Cardiac muscle cell (in vitro differentiated cells and primary cell): ENCODE measurements at regions not wholly inside any gene's neighbourhood (a gene's known extent, or its start where the extent isn't known, plus 50 kb on each side); places are given as distances from the start of the nearest gene placed in this dataset.

Experiments used
- DNase-seq, 2 donors: peaks; one replicate each; pipeline versions ENCODE4 v3.0.0 to v3.0.0-alpha.2; 2010 to 2017; ENCODE audit warnings: low read depth in 1 of 2, low spot score in 1 of 2
- H3K27ac ChIP-seq: fragments of 200-600 bp; sonication (generic); 2 replicates; pipeline ENCODE4 v1.5.1; 2016
- H3K27me3 ChIP-seq: fragments of 200-600 bp; sonication (generic); 2 replicates; pipeline ENCODE4 v1.6.0; 2016; ENCODE audit warnings: control low read depth
- H3K36me3 ChIP-seq: fragments of 200-600 bp; sonication (generic); 2 replicates; pipeline ENCODE4 v1.5.1; 2016; ENCODE audit warnings: control low read depth
- H3K4me1 ChIP-seq: fragments of 200-600 bp; sonication (generic); 2 replicates; pipeline ENCODE4 v1.8.1; 2017; ENCODE audit warnings: low read depth, mild to moderate bottlenecking, mixed run types
- H3K4me3 ChIP-seq: fragments of 200-600 bp; sonication (generic); 2 replicates; pipeline ENCODE4 v1.5.1; 2016; ENCODE audit warnings: mild to moderate bottlenecking
- H3K9me3 ChIP-seq: fragments of 200-600 bp; sonication (generic); 2 replicates; pipeline ENCODE4 v1.5.1; 2017; ENCODE audit warnings: low read depth, mild to moderate bottlenecking, control low read depth
- TF ChIP-seq, protein P1 (sequence below): IDR thresholded peaks from 2 replicates; pipeline ENCODE4 v1.5.1; 2012; ENCODE audit warnings: low read depth, mild to moderate bottlenecking, low read length

DNA sequence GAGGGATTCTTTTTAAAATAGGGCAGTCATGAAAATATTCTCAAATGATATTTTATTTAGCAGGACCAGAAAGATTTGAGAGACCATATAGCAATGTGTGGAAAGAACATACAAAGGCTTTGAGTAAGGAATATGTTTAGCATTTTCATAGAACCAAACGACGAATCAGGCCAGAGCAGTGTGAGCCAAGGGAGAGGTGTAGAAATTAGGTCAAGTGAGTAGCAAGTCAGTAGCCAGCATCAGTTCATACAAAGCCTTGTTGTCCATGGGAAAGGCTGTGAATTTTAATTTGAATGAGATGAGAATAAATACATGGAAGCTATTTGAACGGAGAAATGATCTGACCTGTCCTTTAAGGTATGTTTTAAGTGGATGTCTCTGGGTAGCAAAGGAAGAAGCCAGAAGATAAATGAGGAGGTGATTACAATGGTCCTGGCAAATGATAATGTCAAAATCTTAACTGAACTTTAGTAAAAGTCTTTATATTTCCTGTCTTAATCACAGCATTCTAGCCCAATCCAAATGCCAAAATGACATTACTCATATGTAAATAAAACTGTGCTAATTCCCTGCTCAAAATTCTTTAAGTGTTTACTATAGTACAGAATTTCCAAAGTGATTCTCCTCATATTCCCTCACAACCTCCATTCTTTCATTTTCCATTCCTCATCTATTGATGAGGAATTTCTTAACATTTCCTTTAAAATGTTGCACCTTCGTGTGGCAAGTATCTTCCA is 155.7 kb upstream of the SLIT2 start:
- Histone ChIP-seq H3K27ac (no peak overlapping the region), H3K9me3 (no peaks in the 10 kb centered on the region), H3K4me3 (no peak overlapping the region), H3K36me3 (no peaks in the 10 kb centered on the region), H3K27me3 (no peaks in the 10 kb centered on the region), H3K4me1 (no peaks in the 10 kb centered on the region)
- TF ChIP-seq, protein P1, sequence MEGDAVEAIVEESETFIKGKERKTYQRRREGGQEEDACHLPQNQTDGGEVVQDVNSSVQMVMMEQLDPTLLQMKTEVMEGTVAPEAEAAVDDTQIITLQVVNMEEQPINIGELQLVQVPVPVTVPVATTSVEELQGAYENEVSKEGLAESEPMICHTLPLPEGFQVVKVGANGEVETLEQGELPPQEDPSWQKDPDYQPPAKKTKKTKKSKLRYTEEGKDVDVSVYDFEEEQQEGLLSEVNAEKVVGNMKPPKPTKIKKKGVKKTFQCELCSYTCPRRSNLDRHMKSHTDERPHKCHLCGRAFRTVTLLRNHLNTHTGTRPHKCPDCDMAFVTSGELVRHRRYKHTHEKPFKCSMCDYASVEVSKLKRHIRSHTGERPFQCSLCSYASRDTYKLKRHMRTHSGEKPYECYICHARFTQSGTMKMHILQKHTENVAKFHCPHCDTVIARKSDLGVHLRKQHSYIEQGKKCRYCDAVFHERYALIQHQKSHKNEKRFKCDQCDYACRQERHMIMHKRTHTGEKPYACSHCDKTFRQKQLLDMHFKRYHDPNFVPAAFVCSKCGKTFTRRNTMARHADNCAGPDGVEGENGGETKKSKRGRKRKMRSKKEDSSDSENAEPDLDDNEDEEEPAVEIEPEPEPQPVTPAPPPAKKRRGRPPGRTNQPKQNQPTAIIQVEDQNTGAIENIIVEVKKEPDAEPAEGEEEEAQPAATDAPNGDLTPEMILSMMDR = no peak
- DNase-seq = no peak

DNA sequence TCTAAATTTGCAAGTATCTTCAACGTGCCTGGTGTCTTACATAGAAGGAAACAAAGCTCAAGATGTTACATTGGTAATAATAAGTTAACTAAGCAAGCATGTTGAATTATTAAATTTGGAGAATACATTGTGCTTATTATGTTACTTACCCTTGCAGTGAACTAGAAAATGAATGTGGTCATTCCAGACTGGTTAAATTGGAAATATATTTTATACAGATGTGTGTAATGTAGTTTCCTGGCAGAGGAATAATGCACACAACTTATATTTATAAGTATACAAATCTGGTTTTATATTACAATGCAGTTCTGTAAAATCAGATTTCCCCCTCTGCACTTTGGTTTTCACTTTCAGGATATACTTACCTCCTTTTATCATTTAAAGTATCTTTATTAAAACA is 159.9 kb upstream of the SLIT2 start:
- TF ChIP-seq, protein P1 = no peak
- Histone ChIP-seq H3K36me3 (no peaks in the 10 kb centered on the region), H3K27ac (no peak overlapping the region), H3K4me1 (no peaks in the 10 kb centered on the region), H3K4me3 (no peak overlapping the region), H3K9me3 (no peaks in the 10 kb centered on the region), H3K27me3 (no peaks in the 10 kb centered on the region)
- no peak for DNase-seq

DNA sequence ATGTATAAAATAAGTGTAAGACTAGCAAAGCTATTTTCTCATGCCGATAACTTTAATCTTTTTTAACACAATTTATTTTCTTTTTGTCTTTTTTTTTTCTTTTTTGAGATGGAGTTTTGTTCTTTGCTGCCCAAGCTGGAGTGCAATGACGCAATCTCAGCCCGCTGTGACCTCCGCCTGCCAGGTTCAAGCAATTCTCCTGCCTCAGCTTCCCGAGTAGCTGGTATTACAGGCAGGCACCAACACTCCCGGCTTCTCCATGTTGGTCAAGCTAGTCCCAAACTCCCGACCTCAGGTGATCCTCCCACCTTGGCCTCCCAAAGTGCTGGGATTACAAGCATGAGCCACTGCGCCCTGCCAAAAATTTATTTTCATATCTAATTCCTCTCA is 164.2 kb upstream of the SLIT2 start:
- DNase-seq = no peak
- H3K27ac ChIP-seq = no peak overlapping the region
- H3K9me3 ChIP-seq = no peaks in the 10 kb centered on the region
- TF ChIP-seq, protein P1 = no peak
- H3K27me3 ChIP-seq = no peaks in the 10 kb centered on the region
- no peaks in the 10 kb centered on the region for H3K4me1 ChIP-seq
- no peaks in the 10 kb centered on the region for H3K36me3 ChIP-seq
- no peak overlapping the region for H3K4me3 ChIP-seq

DNA sequence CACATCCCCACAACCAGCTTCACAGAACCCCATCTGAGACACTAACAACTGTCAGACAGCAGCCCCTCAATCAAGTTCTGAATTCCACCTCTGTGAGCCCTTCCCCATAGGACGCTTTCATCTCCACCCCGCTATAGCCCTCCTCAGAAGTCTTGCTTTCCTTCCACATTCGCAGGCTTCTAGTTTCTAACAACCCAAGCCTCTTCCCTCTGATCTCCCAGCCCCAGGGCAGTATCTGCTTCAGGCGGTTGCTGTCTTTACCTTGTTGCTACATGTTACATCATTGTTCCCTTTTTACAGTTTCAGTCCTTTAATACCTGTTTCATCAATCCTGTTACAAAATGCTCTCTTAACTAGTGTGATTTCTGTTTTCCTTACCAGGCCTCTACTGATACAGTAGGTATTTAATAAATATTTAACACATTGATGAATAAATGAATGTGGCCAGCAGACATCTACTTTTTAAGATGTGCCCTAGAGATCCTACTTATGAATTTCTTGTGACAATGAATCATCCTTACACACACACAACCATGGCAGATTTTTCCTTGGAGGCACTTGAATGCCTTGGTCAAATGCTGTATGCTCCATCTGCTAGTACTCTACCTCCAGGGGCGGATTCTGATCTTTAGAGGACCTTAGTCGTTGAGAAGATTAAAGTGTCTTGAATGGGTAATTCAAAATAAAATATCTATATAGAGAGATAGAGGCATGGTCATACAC is 164.7 kb upstream of the SLIT2 start:
- TF ChIP-seq, protein P1 = no peak
- Histone ChIP-seq H3K4me3 (no peak overlapping the region), H3K4me1 (no peaks in the 10 kb centered on the region), H3K27ac (no peak overlapping the region), H3K9me3 (no peaks in the 10 kb centered on the region), H3K36me3 (no peaks in the 10 kb centered on the region), H3K27me3 (no peaks in the 10 kb centered on the region)
- no peak for DNase-seq

DNA sequence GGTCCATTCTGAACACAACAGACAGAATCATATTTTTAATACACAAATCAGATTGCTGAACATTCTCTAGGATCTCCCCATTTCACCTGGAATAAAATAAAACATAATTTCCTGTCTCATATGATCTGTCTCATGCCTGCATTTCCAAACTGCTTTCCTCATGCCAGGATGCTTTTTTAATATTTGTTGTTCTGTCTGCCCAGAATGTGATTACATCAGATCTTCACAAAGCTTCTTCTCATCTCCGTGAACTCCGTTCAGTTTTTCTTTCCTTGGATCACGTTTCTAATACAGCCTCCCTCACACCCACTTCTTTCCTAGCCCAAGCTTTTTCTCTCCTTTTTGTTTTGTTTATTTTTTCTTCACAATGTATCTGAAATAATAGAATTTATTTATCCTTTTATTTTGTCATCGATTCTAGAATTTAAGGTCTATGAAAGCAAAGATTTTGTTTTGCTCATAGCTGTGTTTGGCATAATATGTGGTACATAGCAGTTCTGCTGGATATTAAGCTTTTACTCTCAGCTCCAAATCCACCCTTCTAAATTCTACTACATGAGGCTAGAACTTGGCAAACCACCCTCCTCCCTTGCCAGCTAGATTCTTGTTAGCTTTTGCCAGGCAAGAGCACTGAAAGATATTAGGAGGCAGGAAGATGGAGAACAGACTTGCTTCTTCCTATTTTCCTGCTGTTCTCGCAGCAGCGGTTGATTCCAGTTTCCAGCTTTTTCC is 165.5 kb upstream of the SLIT2 start:
- no peak for DNase-seq
- Histone ChIP-seq H3K4me1 (no peaks in the 10 kb centered on the region), H3K36me3 (no peaks in the 10 kb centered on the region), H3K27ac (no peak overlapping the region), H3K9me3 (no peaks in the 10 kb centered on the region), H3K27me3 (no peaks in the 10 kb centered on the region), H3K4me3 (no peak overlapping the region)
- TF ChIP-seq, protein P1 = no peak
